HCT116 (cell line): ENCODE measurements at regions not wholly inside any gene's neighbourhood (a gene's known extent, or its start where the extent isn't known, plus 50 kb on each side); places are given as distances from the start of the nearest gene placed in this dataset.

Experiments
- ATAC-seq: fragments of 200-7000 bp; cut with Tn5 transposase; 2 replicates; pipeline ENCODE4 v1.9.1; 2020; ENCODE audit warnings: mild to moderate bottlenecking, moderate library complexity
- BruUV-seq: library from RNA; stranded (reverse); fragments of 400-500 nt; replicated peaks from 2 replicates; lab custom pipeline; 2021; lab: Mats Ljungman, UMichigan
- CTCF ChIA-PET: fragments of 300-600 bp; sonication (Branson Sonifier 250); formaldehyde crosslinking; loops from one replicate; lab custom pipeline; 2021; ENCODE audit warnings: antibody characterized with exemption; lab: Charles Lee
- POLR2A ChIA-PET: fragments of 300-600, 350-600 bp; sonication (Branson Sonifier 250); formaldehyde crosslinking; loops from one replicate; lab custom pipeline; 2021; ENCODE audit warnings: antibody characterized with exemption; lab: Charles Lee
- RAD21 ChIA-PET, 2 experiments: fragments of 300-600 bp; sonication (Branson Sonifier 250); formaldehyde crosslinking; loops; one replicate each; lab custom pipeline; 2023; ENCODE audit warnings: low total read pairs in 2 of 2; ENCODE audit not compliant: uncharacterized antibody in 2 of 2, unreplicated experiment in 2 of 2, low non-redundant PET in 1 of 2; lab: Charles Lee
- DNase-seq: peaks from one replicate; pipeline ENCODE4 v3.0.0-alpha.2; 2010; ENCODE audit warnings: low read depth, low spot score
- H2AFZ ChIP-seq: fragments of 200-600 bp; shearing (Covaris generic), sonication (generic); 2 replicates; pipeline ENCODE4 v1.6.1; 2017; ENCODE audit warnings: low read depth, mixed run types, mixed read lengths, antibody characterized with exemption, low read length; ENCODE audit not compliant: poor library complexity, severe bottlenecking
- H3K27ac ChIP-seq: 2 replicates; pipeline ENCODE4 v1.5.1; 2012; ENCODE audit warnings: low read depth, low read length
- H3K27me3 ChIP-seq: fragments of 200-600 bp; sonication (generic); 2 replicates; pipeline ENCODE4 v1.6.1; 2016; ENCODE audit warnings: mixed run types, low read length, mixed read lengths; ENCODE audit not compliant: insufficient read depth
- H3K36me3 ChIP-seq, 2 experiments: fragments of 200-500 bp in 1 of 2; fragments of 200-600 bp in 1 of 2; sonication (Bioruptor generic) in 1 of 2; sonication (generic) in 1 of 2; 2 replicates each; pipeline versions ENCODE4 v1.5.1 to v1.6.1; 2014 to 2016; ENCODE audit warnings: low read length in 2 of 2, inconsistent platforms in 1 of 2, mixed read lengths in 1 of 2, mixed run types in 1 of 2; ENCODE audit not compliant: insufficient read depth in 2 of 2, control insufficient read depth in 1 of 2
- H3K4me1 ChIP-seq, 2 experiments: fragments of 200-600 bp in 1 of 2; sonication (generic) in 1 of 2; 2 replicates each; pipeline versions ENCODE4 v1.5.1 to v1.6.1; 2012 to 2017; ENCODE audit warnings: low read length in 2 of 2, inconsistent platforms in 1 of 2, mild to moderate bottlenecking in 1 of 2, mixed read lengths in 1 of 2, mixed run types in 1 of 2, moderate library complexity in 1 of 2; ENCODE audit not compliant: insufficient read depth in 2 of 2, control insufficient read depth in 1 of 2
- H3K4me2 ChIP-seq: fragments of 200-600 bp; sonication (generic); 2 replicates; pipeline ENCODE4 v1.6.1; 2017; ENCODE audit warnings: mixed run types, low read length, mixed read lengths
- H3K4me3 ChIP-seq, 2 experiments: fragments of 200-600 bp in 1 of 2; sonication (generic) in 1 of 2; replicated peaks in 1 of 2; 2 replicates each; pipeline ENCODE4 v1.5.1; 2011 to 2016; ENCODE audit warnings: low read length in 2 of 2, control low read depth in 1 of 2, low read depth in 1 of 2, mild to moderate bottlenecking in 1 of 2, mixed read lengths in 1 of 2, mixed run types in 1 of 2
- H3K79me2 ChIP-seq: fragments of 200-600 bp; sonication (generic); 2 replicates; pipeline ENCODE4 v1.6.1; 2017; ENCODE audit warnings: mild to moderate bottlenecking, mixed run types, low read length, moderate library complexity, mixed read lengths; ENCODE audit not compliant: insufficient read depth
- H3K9ac ChIP-seq: fragments of 200-600 bp; sonication (generic); 2 replicates; pipeline ENCODE4 v1.6.1; 2016; ENCODE audit warnings: low read length, mixed read lengths
- H3K9me2 ChIP-seq: fragments of 200-600 bp; sonication (generic), shearing (Covaris generic); 2 replicates; pipeline ENCODE4 v1.6.1; 2017; ENCODE audit warnings: mixed run types, mild to moderate bottlenecking, moderate library complexity; ENCODE audit not compliant: insufficient read depth
- H3K9me3 ChIP-seq, 2 experiments: fragments of 200-500 bp in 1 of 2; fragments of 200-600 bp in 1 of 2; sonication (Bioruptor generic) in 1 of 2; sonication (generic) in 1 of 2; 2 replicates each; pipeline ENCODE4 v1.6.1; 2014 to 2017; ENCODE audit warnings: low read length in 2 of 2, mixed read lengths in 2 of 2, inconsistent platforms in 1 of 2, low read depth in 1 of 2, mild to moderate bottlenecking in 1 of 2, mixed run types in 1 of 2, moderate library complexity in 1 of 2; ENCODE audit not compliant: control insufficient read depth in 1 of 2, insufficient read depth in 1 of 2
- H4K20me1 ChIP-seq: fragments of 200-600 bp; sonication (generic), shearing (Covaris generic); 2 replicates; pipeline ENCODE4 v1.6.1; 2017; ENCODE audit warnings: mixed run types, mild to moderate bottlenecking, moderate library complexity; ENCODE audit not compliant: insufficient read depth
- ATF3 ChIP-seq: IDR thresholded peaks from 2 replicates; pipeline ENCODE4 v1.6.1; 2012
- CEBPB ChIP-seq: IDR thresholded peaks from 2 replicates; pipeline ENCODE4 v1.6.1; 2012; ENCODE audit warnings: low read depth
- CTCF ChIP-seq, 3 experiments: fragments of 200-600 bp in 1 of 3; sonication (generic) in 1 of 3; IDR thresholded peaks in 2 of 3; conservative IDR thresholded peaks in 1 of 3; 2 replicates each; pipeline ENCODE4 v1.5.1; 2012 to 2017; ENCODE audit warnings: low read depth in 2 of 3, low read length in 2 of 3, antibody characterized with exemption in 1 of 3, borderline replicate concordance in 1 of 3, control low read depth in 1 of 3, mild to moderate bottlenecking in 1 of 3, mixed read lengths in 1 of 3, mixed run types in 1 of 3, moderate library complexity in 1 of 3; ENCODE audit not compliant: insufficient read depth in 1 of 3
- ELF1 ChIP-seq: IDR thresholded peaks from 2 replicates; pipeline ENCODE4 v1.6.1; 2012; ENCODE audit warnings: low read depth, borderline replicate concordance
- EZH2 ChIP-seq: fragments of 200-600 bp; sonication (generic); IDR thresholded peaks from 2 replicates; pipeline ENCODE4 v1.6.1; 2017; ENCODE audit warnings: antibody characterized with exemption, mixed run types
- EZH2phosphoT487 ChIP-seq: fragments of 200-600 bp; IDR thresholded peaks from 2 replicates; pipeline ENCODE4 v1.6.1; 2018; ENCODE audit warnings: antibody characterized with exemption, borderline replicate concordance
- MAX ChIP-seq: IDR thresholded peaks from 2 replicates; pipeline ENCODE4 v1.6.1; 2012
- RAD21 ChIP-seq: IDR thresholded peaks from 2 replicates; pipeline ENCODE4 v1.6.1; 2012; ENCODE audit warnings: low read depth, mild to moderate bottlenecking
- REST ChIP-seq: IDR thresholded peaks from 2 replicates; pipeline ENCODE4 v1.6.1; 2012; ENCODE audit warnings: low read depth
- SIN3A ChIP-seq: IDR thresholded peaks from 2 replicates; pipeline ENCODE4 v1.6.1; 2012; ENCODE audit warnings: low read depth
- SP1 ChIP-seq: IDR thresholded peaks from 2 replicates; pipeline ENCODE4 v1.6.1; 2012; ENCODE audit warnings: low read depth
- SRF ChIP-seq: IDR thresholded peaks from 2 replicates; pipeline ENCODE4 v1.6.1; 2012; ENCODE audit warnings: low read depth
- YY1 ChIP-seq: IDR thresholded peaks from 2 replicates; pipeline ENCODE4 v1.6.1; 2011; ENCODE audit warnings: low read length, low read depth, moderate library complexity, mild to moderate bottlenecking; ENCODE audit not compliant: insufficient replicate concordance; ENCODE audit errors: extremely low read depth
- ZBTB33 ChIP-seq: IDR thresholded peaks from 2 replicates; pipeline ENCODE4 v1.6.1; 2011; ENCODE audit warnings: mild to moderate bottlenecking, low read length, moderate library complexity; ENCODE audit not compliant: insufficient replicate concordance; ENCODE audit errors: extremely low read depth
- ZFX ChIP-seq: fragments of 450-650 bp; IDR thresholded peaks from 2 replicates; pipeline ENCODE4 v1.6.1; 2017
- intact Hi-C: fragments of 100-400 bp; cut with micrococcal nuclease; formaldehyde crosslinking; loops from 2 replicates; pipeline ENCODE4 v1.10.0; 2022

GRCh38 chr12:96099421-96099820 is 64.0 kb upstream of the LTA4H start:
- POLR2A ChIA-PET = no interaction called here
- no peak overlapping the region for H3K4me2 ChIP-seq
- intact Hi-C loops = no loop called here
- ATAC-seq = no peak
- no peak overlapping the region for H3K9ac ChIP-seq
- no TSS peak for BruUV-seq
- no peaks in the 10 kb centered on the region for H4K20me1 ChIP-seq
- no peak overlapping the region for H3K27ac ChIP-seq
- TF ChIP-seq EZH2phosphoT487 (no peak), MAX (no peak), SP1 (no peak), ZFX (no peak), ATF3 (no peak), REST (no peak), SIN3A (no peak), CTCF (IDR thresholded peaks at IDR 0.05 in 2 of 3, conservative IDR thresholded peaks at IDR 0.05 in 1 of 3; ENCODE audit: borderline replicate concordance in 1 of 3, insufficient read depth in 1 of 3, low read depth in 2 of 3, low read length in 2 of 3) (no peak), ZBTB33 (no peak), SRF (no peak), YY1 (no peak), EZH2 (no peak), CEBPB (no peak), RAD21 (no peak), ELF1 (no peak)
- CTCF ChIA-PET = no interaction called here
- no peaks in the 10 kb centered on the region for H3K27me3 ChIP-seq
- H3K79me2 ChIP-seq = no peaks in the 10 kb centered on the region
- no peak for DNase-seq
- H3K9me3 ChIP-seq = no peaks in the 10 kb centered on the region
- H2AFZ ChIP-seq = no peak overlapping the region
- no peaks in the 10 kb centered on the region for H3K9me2 ChIP-seq
- RAD21 ChIA-PET = no interaction called here
- peaks cover 3 to 4% of the 10 kb centered on the region in 2 experiments; a peak in 3 of 4 replicates for H3K4me1 ChIP-seq
- no peaks in the 10 kb centered on the region for H3K36me3 ChIP-seq
- H3K4me3 ChIP-seq = no peak overlapping the region
